Heart left ventricle (tissue), 13 donors: ENCODE measurements at regions not wholly inside any gene's neighbourhood (a gene's known extent, or its start where the extent isn't known, plus 50 kb on each side); places are given as distances from the start of the nearest gene placed in this dataset.

Experiments
- POLR2A ChIP-seq, 2 donors: fragments of 450-650 bp; IDR thresholded peaks; one replicate each; pipeline ENCODE4 v1.6.1; 2017; ENCODE audit warnings: antibody characterized with exemption in 2 of 2, mild to moderate bottlenecking in 2 of 2, moderate library complexity in 2 of 2
- TF ChIP-seq, protein P1 (sequence below), 12 donors: fragments of 200-600 bp; sonication (generic) in 4 of 12; IDR thresholded peaks; one replicate each; pipeline versions ENCODE4 v1.5.0 to v1.8.0; 2018 to 2022; ENCODE audit warnings: antibody characterized with exemption in 12 of 12, mild to moderate bottlenecking in 5 of 12
- donor health status: ischemic (EF 13 %, LVEDD 7.1; RV severe dilation, severe dysfunction).
- donor health status: DM: no; HTN: yes; CAD: no.
- donor health status: DM: no; HTN: no; CAD: no.
- donor health status: ischemic (EF 25% LVEDD 6.9; RV normal size, moderate dysfunction).
- donor health status: ischemic (EF 25% LVEDD 5.7; RV mildly dilated, moderate dysfunction).
- donor health status: ischemic (EF 35%, LVEDD 5.7; RV mildly dilated, moderate dysfunction).
- donor health status: nonischemic (EF 11% LVEDD 7.7; RV severe dilation, severe dysfunction).
- donor health status: DM: yes; HTN: yes; CAD: no.
- donor health status: PGD.
- donor health status: ischemic (EF 29% LVEDD 5.4; RV normal size, mild dysfunction).
- donor health status: nonischemic (EF 23%, LVEDD 6.1; RV moderate dilation, normal function).

DNA sequence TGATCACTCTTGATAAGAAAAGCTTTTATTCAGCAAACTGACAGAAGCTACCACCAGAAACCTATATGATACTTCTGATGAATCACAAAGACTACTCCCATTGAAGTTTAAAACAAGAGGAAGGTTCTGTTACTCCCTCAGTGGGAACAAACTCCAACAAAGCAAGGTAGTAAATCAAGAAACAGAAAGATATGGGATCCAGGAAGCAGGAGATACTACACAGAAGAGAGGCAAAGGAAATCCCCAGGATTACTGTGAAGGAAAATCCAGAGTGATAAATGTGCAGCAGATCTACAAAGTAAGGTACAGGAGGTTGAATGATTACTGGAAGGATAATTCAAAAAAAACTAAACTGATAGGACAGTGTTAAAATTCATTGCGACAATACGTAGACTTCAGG lies 222.4 kb downstream of the HHIP start:
- no peak for TF ChIP-seq POLR2A (IDR thresholded peaks at IDR 0.05)
- TF ChIP-seq, protein P1, sequence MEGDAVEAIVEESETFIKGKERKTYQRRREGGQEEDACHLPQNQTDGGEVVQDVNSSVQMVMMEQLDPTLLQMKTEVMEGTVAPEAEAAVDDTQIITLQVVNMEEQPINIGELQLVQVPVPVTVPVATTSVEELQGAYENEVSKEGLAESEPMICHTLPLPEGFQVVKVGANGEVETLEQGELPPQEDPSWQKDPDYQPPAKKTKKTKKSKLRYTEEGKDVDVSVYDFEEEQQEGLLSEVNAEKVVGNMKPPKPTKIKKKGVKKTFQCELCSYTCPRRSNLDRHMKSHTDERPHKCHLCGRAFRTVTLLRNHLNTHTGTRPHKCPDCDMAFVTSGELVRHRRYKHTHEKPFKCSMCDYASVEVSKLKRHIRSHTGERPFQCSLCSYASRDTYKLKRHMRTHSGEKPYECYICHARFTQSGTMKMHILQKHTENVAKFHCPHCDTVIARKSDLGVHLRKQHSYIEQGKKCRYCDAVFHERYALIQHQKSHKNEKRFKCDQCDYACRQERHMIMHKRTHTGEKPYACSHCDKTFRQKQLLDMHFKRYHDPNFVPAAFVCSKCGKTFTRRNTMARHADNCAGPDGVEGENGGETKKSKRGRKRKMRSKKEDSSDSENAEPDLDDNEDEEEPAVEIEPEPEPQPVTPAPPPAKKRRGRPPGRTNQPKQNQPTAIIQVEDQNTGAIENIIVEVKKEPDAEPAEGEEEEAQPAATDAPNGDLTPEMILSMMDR (IDR thresholded peaks at IDR 0.05) = no peak
